ENCODE measurements at regions not wholly inside any gene's neighbourhood (a gene's known extent, or its start where the extent isn't known, plus 50 kb on each side); places are given as distances from the start of the nearest gene placed in this dataset.

GRCh38 chr15:97096303-97096835, 765.9 kb downstream of the NR2F2 start:
- Histone ChIP-seq H3K4me3 (ENCODE audit: low read depth, low read length) (no peak overlapping the region), H3K9me3 (ENCODE audit: control insufficient read depth, insufficient read depth, low read length) (no peaks in the 10 kb centered on the region), H3K9ac (ENCODE audit: low read depth, low read length) (no peak overlapping the region), H3K36me3 (ENCODE audit: control insufficient read depth, insufficient read depth, low read length) (no peaks in the 10 kb centered on the region), H3K27me3 (ENCODE audit: control insufficient read depth, insufficient read depth, low read length) (no peaks in the 10 kb centered on the region), H3K4me1 (ENCODE audit: control insufficient read depth, insufficient read depth, low read length) (no peaks in the 10 kb centered on the region)

GRCh38 chr15:97099040-97099439, 768.5 kb downstream of the NR2F2 start:
- Histone ChIP-seq H3K27me3 (ENCODE audit: control insufficient read depth, insufficient read depth, low read length) (no peaks in the 10 kb centered on the region), H3K9me3 (ENCODE audit: control insufficient read depth, insufficient read depth, low read length) (no peaks in the 10 kb centered on the region), H3K4me3 (ENCODE audit: low read depth, low read length) (no peak overlapping the region), H3K36me3 (ENCODE audit: control insufficient read depth, insufficient read depth, low read length) (no peaks in the 10 kb centered on the region), H3K9ac (ENCODE audit: low read depth, low read length) (no peak overlapping the region), H3K4me1 (ENCODE audit: control insufficient read depth, insufficient read depth, low read length) (no peaks in the 10 kb centered on the region)

GRCh38 chr15:97101572-97101971, 771.1 kb downstream of the NR2F2 start:
- Histone ChIP-seq H3K4me1 (ENCODE audit: control insufficient read depth, insufficient read depth, low read length) (no peaks in the 10 kb centered on the region), H3K27me3 (ENCODE audit: control insufficient read depth, insufficient read depth, low read length) (no peaks in the 10 kb centered on the region), H3K4me3 (ENCODE audit: low read depth, low read length) (no peak overlapping the region), H3K9me3 (ENCODE audit: control insufficient read depth, insufficient read depth, low read length) (no peaks in the 10 kb centered on the region), H3K9ac (ENCODE audit: low read depth, low read length) (no peak overlapping the region), H3K36me3 (ENCODE audit: control insufficient read depth, insufficient read depth, low read length) (no peaks in the 10 kb centered on the region)

GRCh38 chr15:97114900-97115760, 784.6 kb downstream of the NR2F2 start:
- H3K9ac ChIP-seq (ENCODE audit: low read depth, low read length), result no peak overlapping the region
- H3K36me3 ChIP-seq (ENCODE audit: control insufficient read depth, insufficient read depth, low read length), result no peaks in the 10 kb centered on the region
- no peaks in the 10 kb centered on the region for H3K9me3 ChIP-seq (ENCODE audit: control insufficient read depth, insufficient read depth, low read length)
- no peak overlapping the region for H3K4me3 ChIP-seq (ENCODE audit: low read depth, low read length)
- no peaks in the 10 kb centered on the region for H3K4me1 ChIP-seq (ENCODE audit: control insufficient read depth, insufficient read depth, low read length)
- H3K27me3 ChIP-seq (ENCODE audit: control insufficient read depth, insufficient read depth, low read length), result no peaks in the 10 kb centered on the region

GRCh38 chr15:97115761-97116070, 785.2 kb downstream of the NR2F2 start:
- Histone ChIP-seq H3K4me3 (ENCODE audit: low read depth, low read length) (no peak overlapping the region), H3K9me3 (ENCODE audit: control insufficient read depth, insufficient read depth, low read length) (no peaks in the 10 kb centered on the region), H3K27me3 (ENCODE audit: control insufficient read depth, insufficient read depth, low read length) (no peaks in the 10 kb centered on the region), H3K36me3 (ENCODE audit: control insufficient read depth, insufficient read depth, low read length) (no peaks in the 10 kb centered on the region), H3K4me1 (ENCODE audit: control insufficient read depth, insufficient read depth, low read length) (no peaks in the 10 kb centered on the region), H3K9ac (ENCODE audit: low read depth, low read length) (no peak overlapping the region)

GRCh38 chr15:97124790-97125189, 794.3 kb downstream of the NR2F2 start:
- Histone ChIP-seq H3K36me3 (ENCODE audit: control insufficient read depth, insufficient read depth, low read length) (no peaks in the 10 kb centered on the region), H3K4me3 (ENCODE audit: low read depth, low read length) (no peak overlapping the region), H3K4me1 (ENCODE audit: control insufficient read depth, insufficient read depth, low read length) (peaks cover 3% of the 10 kb centered on the region)

GRCh38 chr15:97126553-97127233, 796.2 kb downstream of the NR2F2 start:
- H3K4me1 ChIP-seq (ENCODE audit: control insufficient read depth, insufficient read depth, low read length), result peaks cover 3% of the 10 kb centered on the region
- no peak overlapping the region for H3K4me3 ChIP-seq (ENCODE audit: low read depth, low read length)
- H3K36me3 ChIP-seq (ENCODE audit: control insufficient read depth, insufficient read depth, low read length), result no peaks in the 10 kb centered on the region

More at GRCh38 chr15:97124790-97125189, 794.3 kb downstream of the NR2F2 start:
- Histone ChIP-seq H3K9ac (ENCODE audit: low read depth, low read length) (no peak overlapping the region), H3K9me3 (ENCODE audit: control insufficient read depth, insufficient read depth, low read length) (no peaks in the 10 kb centered on the region), H3K27me3 (ENCODE audit: control insufficient read depth, insufficient read depth, low read length) (no peaks in the 10 kb centered on the region)

GRCh38 chr15:97129674-97130073, 799.2 kb downstream of the NR2F2 start:
- H3K36me3 ChIP-seq (ENCODE audit: control insufficient read depth, insufficient read depth, low read length), result no peaks in the 10 kb centered on the region
- no peaks in the 10 kb centered on the region for H3K27me3 ChIP-seq (ENCODE audit: control insufficient read depth, insufficient read depth, low read length)
- no peak overlapping the region for H3K4me3 ChIP-seq (ENCODE audit: low read depth, low read length)
- no peaks in the 10 kb centered on the region for H3K9me3 ChIP-seq (ENCODE audit: control insufficient read depth, insufficient read depth, low read length)
- no peak overlapping the region for H3K9ac ChIP-seq (ENCODE audit: low read depth, low read length)
- peaks cover 3% of the 10 kb centered on the region for H3K4me1 ChIP-seq (ENCODE audit: control insufficient read depth, insufficient read depth, low read length)

More at GRCh38 chr15:97126553-97127233, 796.2 kb downstream of the NR2F2 start:
- Histone ChIP-seq H3K9me3 (ENCODE audit: control insufficient read depth, insufficient read depth, low read length) (no peaks in the 10 kb centered on the region), H3K9ac (ENCODE audit: low read depth, low read length) (peak overlapping the region; percentile 47), H3K27me3 (ENCODE audit: control insufficient read depth, insufficient read depth, low read length) (no peaks in the 10 kb centered on the region)

GRCh38 chr15:97140216-97140615, 809.7 kb downstream of the NR2F2 start:
- Histone ChIP-seq H3K27me3 (ENCODE audit: control insufficient read depth, insufficient read depth, low read length) (no peaks in the 10 kb centered on the region), H3K4me1 (ENCODE audit: control insufficient read depth, insufficient read depth, low read length) (no peaks in the 10 kb centered on the region), H3K36me3 (ENCODE audit: control insufficient read depth, insufficient read depth, low read length) (no peaks in the 10 kb centered on the region), H3K4me3 (ENCODE audit: low read depth, low read length) (no peak overlapping the region), H3K9ac (ENCODE audit: low read depth, low read length) (no peak overlapping the region), H3K9me3 (ENCODE audit: control insufficient read depth, insufficient read depth, low read length) (no peaks in the 10 kb centered on the region)

GRCh38 chr15:97141360-97141759, 810.9 kb downstream of the NR2F2 start:
- H3K4me1 ChIP-seq (ENCODE audit: control insufficient read depth, insufficient read depth, low read length), result no peaks in the 10 kb centered on the region
- H3K9ac ChIP-seq (ENCODE audit: low read depth, low read length), result no peak overlapping the region
- no peaks in the 10 kb centered on the region for H3K9me3 ChIP-seq (ENCODE audit: control insufficient read depth, insufficient read depth, low read length)
- no peak overlapping the region for H3K4me3 ChIP-seq (ENCODE audit: low read depth, low read length)
- H3K36me3 ChIP-seq (ENCODE audit: control insufficient read depth, insufficient read depth, low read length), result no peaks in the 10 kb centered on the region
- no peaks in the 10 kb centered on the region for H3K27me3 ChIP-seq (ENCODE audit: control insufficient read depth, insufficient read depth, low read length)

- Histone ChIP-seq H3K4me3 (ENCODE audit: low read depth, low read length) (no peak overlapping the region), H3K27me3 (ENCODE audit: control insufficient read depth, insufficient read depth, low read length) (no peaks in the 10 kb centered on the region), H3K9me3 (ENCODE audit: control insufficient read depth, insufficient read depth, low read length) (no peaks in the 10 kb centered on the region), H3K9ac (ENCODE audit: low read depth, low read length) (no peak overlapping the region), H3K36me3 (ENCODE audit: control insufficient read depth, insufficient read depth, low read length) (no peaks in the 10 kb centered on the region), H3K4me1 (ENCODE audit: control insufficient read depth, insufficient read depth, low read length) (no peaks in the 10 kb centered on the region)
Observed at GRCh38 chr15:97141871-97142270, 811.4 kb downstream of the NR2F2 start.
